GM23338 (cell line): ENCODE measurements at regions not wholly inside any gene's neighbourhood (a gene's known extent, or its start where the extent isn't known, plus 50 kb on each side); places are given as distances from the start of the nearest gene placed in this dataset.

Experiments
- ATAC-seq: fragments of 200-7000 bp; cut with Tn5 transposase; 3 replicates; pipeline ENCODE4 v1.9.1; 2020
- DNase-seq: peaks from one replicate; pipeline ENCODE4 v3.0.0-alpha.2; 2015; ENCODE audit warnings: low spot score
- H2AFZ ChIP-seq: fragments of 200-600 bp; sonication (generic); 2 replicates; pipeline ENCODE4 v1.8.0; 2016; ENCODE audit warnings: antibody characterized with exemption, mild to moderate bottlenecking, moderate library complexity
- H3F3A ChIP-seq: fragments of 200-600 bp; sonication (generic); replicated peaks from 2 replicates; pipeline ENCODE4 v1.8.0; 2017; ENCODE audit warnings: antibody characterized with exemption, mixed run types, low read depth
- H3K27ac ChIP-seq: fragments of 200-600 bp; sonication (generic); 2 replicates; pipeline ENCODE4 v1.6.1; 2016; ENCODE audit warnings: low read depth
- H3K27me3 ChIP-seq: fragments of 200-600 bp; sonication (generic); 2 replicates; pipeline ENCODE4 v1.8.0; 2016; ENCODE audit warnings: mild to moderate bottlenecking, mixed run types, moderate library complexity; ENCODE audit not compliant: insufficient read depth
- H3K36me3 ChIP-seq: fragments of 200-600 bp; sonication (generic); 2 replicates; pipeline ENCODE4 v1.8.0; 2016; ENCODE audit warnings: mild to moderate bottlenecking; ENCODE audit not compliant: insufficient read depth
- H3K4me1 ChIP-seq: fragments of 200-600 bp; sonication (generic); 2 replicates; pipeline ENCODE4 v1.8.0; 2016; ENCODE audit warnings: mild to moderate bottlenecking, moderate library complexity; ENCODE audit not compliant: insufficient read depth
- H3K4me2 ChIP-seq: fragments of 200-600 bp; sonication (generic); 2 replicates; pipeline ENCODE4 v1.7.1; 2017; ENCODE audit warnings: mixed run types
- H3K4me3 ChIP-seq: fragments of 200-600 bp; sonication (generic); 2 replicates; pipeline ENCODE4 v1.6.1; 2016; ENCODE audit warnings: mixed run types
- H3K79me2 ChIP-seq: fragments of 200-600 bp; sonication (generic); replicated peaks from 2 replicates; pipeline ENCODE4 v1.8.0; 2017; ENCODE audit warnings: mild to moderate bottlenecking; ENCODE audit not compliant: insufficient read depth
- H3K9me2 ChIP-seq: fragments of 200-600 bp; sonication (generic); 2 replicates; pipeline ENCODE4 v1.8.0; 2017; ENCODE audit not compliant: insufficient read depth
- H4K20me1 ChIP-seq: fragments of 200-600 bp; sonication (generic); replicated peaks from 2 replicates; pipeline ENCODE4 v1.8.0; 2017; ENCODE audit warnings: mild to moderate bottlenecking; ENCODE audit not compliant: insufficient read depth
- H3K27ac Mint-ChIP-seq: 2 replicates; pipeline ENCODE4 v1.8.0; 2020; ENCODE audit warnings: inconsistent platforms, mild to moderate bottlenecking, moderate library complexity, mixed read lengths
- H3K27me3 Mint-ChIP-seq: 3 replicates; pipeline ENCODE4 v1.8.0; 2022; ENCODE audit warnings: low read depth, mild to moderate bottlenecking, moderate library complexity, mixed read lengths, inconsistent platforms; ENCODE audit not compliant: insufficient read depth, poor library complexity
- H3K36me3 Mint-ChIP-seq: 3 replicates; pipeline ENCODE4 v1.8.0; 2021; ENCODE audit warnings: low read depth, mild to moderate bottlenecking, inconsistent platforms, moderate library complexity, mixed read lengths
- H3K4me1 Mint-ChIP-seq: 3 replicates; pipeline ENCODE4 v1.8.0; 2020; ENCODE audit warnings: mild to moderate bottlenecking, inconsistent platforms, mixed read lengths
- H3K4me3 Mint-ChIP-seq: 3 replicates; pipeline ENCODE4 v1.8.0; 2021; ENCODE audit warnings: moderate library complexity, mild to moderate bottlenecking, inconsistent platforms, mixed read lengths
- H3K9me3 Mint-ChIP-seq: 3 replicates; pipeline ENCODE4 v1.8.0; 2020; ENCODE audit warnings: moderate library complexity, mild to moderate bottlenecking, inconsistent platforms, mixed read lengths
- POLR2AphosphoS5 ChIP-seq: IDR thresholded peaks from 2 replicates; pipeline ENCODE4 v1.6.1; 2016; ENCODE audit warnings: antibody characterized with exemption, low read depth
- TF ChIP-seq, protein P1 (sequence below): fragments of 250-450 bp; sonication (Bioruptor Pico); IDR thresholded peaks from 2 replicates; pipeline ENCODE4 v1.5.0; 2020; ENCODE audit warnings: mild to moderate bottlenecking, moderate library complexity
- TF ChIP-seq, protein P2 (sequence below), 2 experiments: fragments of 200-600 bp in 1 of 2; sonication (generic) in 1 of 2; conservative IDR thresholded peaks; 2 replicates each; pipeline versions ENCODE4 v1.5.1 to v1.6.1; 2016 to 2017; ENCODE audit warnings: antibody characterized with exemption in 2 of 2, low read depth in 2 of 2, mild to moderate bottlenecking in 2 of 2, moderate library complexity in 1 of 2
- TF ChIP-seq, protein P3 (sequence below): IDR thresholded peaks from 2 replicates; pipeline ENCODE4 v1.6.1; 2016; ENCODE audit warnings: antibody characterized with exemption

DNA sequence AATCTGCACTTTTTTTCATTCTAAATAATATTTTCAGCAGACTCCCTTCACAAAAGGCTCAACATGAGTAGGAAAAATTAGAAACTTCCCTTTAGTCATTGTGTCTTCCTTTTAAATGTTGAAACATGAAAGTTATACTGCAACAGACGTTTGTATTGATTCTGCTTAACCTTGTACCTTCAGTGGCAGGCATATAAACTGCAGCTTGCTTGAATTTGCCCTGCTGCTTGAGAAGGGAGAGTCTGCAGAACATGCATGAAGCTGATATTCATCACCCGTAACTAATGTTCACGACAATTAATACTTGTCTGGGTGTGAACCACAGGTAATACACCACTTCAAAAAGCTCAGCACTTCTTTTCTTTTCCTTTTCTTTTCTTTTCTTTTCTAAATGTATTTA lies 294.7 kb upstream of the LRP1B start (continued):
- TF ChIP-seq, protein P1, sequence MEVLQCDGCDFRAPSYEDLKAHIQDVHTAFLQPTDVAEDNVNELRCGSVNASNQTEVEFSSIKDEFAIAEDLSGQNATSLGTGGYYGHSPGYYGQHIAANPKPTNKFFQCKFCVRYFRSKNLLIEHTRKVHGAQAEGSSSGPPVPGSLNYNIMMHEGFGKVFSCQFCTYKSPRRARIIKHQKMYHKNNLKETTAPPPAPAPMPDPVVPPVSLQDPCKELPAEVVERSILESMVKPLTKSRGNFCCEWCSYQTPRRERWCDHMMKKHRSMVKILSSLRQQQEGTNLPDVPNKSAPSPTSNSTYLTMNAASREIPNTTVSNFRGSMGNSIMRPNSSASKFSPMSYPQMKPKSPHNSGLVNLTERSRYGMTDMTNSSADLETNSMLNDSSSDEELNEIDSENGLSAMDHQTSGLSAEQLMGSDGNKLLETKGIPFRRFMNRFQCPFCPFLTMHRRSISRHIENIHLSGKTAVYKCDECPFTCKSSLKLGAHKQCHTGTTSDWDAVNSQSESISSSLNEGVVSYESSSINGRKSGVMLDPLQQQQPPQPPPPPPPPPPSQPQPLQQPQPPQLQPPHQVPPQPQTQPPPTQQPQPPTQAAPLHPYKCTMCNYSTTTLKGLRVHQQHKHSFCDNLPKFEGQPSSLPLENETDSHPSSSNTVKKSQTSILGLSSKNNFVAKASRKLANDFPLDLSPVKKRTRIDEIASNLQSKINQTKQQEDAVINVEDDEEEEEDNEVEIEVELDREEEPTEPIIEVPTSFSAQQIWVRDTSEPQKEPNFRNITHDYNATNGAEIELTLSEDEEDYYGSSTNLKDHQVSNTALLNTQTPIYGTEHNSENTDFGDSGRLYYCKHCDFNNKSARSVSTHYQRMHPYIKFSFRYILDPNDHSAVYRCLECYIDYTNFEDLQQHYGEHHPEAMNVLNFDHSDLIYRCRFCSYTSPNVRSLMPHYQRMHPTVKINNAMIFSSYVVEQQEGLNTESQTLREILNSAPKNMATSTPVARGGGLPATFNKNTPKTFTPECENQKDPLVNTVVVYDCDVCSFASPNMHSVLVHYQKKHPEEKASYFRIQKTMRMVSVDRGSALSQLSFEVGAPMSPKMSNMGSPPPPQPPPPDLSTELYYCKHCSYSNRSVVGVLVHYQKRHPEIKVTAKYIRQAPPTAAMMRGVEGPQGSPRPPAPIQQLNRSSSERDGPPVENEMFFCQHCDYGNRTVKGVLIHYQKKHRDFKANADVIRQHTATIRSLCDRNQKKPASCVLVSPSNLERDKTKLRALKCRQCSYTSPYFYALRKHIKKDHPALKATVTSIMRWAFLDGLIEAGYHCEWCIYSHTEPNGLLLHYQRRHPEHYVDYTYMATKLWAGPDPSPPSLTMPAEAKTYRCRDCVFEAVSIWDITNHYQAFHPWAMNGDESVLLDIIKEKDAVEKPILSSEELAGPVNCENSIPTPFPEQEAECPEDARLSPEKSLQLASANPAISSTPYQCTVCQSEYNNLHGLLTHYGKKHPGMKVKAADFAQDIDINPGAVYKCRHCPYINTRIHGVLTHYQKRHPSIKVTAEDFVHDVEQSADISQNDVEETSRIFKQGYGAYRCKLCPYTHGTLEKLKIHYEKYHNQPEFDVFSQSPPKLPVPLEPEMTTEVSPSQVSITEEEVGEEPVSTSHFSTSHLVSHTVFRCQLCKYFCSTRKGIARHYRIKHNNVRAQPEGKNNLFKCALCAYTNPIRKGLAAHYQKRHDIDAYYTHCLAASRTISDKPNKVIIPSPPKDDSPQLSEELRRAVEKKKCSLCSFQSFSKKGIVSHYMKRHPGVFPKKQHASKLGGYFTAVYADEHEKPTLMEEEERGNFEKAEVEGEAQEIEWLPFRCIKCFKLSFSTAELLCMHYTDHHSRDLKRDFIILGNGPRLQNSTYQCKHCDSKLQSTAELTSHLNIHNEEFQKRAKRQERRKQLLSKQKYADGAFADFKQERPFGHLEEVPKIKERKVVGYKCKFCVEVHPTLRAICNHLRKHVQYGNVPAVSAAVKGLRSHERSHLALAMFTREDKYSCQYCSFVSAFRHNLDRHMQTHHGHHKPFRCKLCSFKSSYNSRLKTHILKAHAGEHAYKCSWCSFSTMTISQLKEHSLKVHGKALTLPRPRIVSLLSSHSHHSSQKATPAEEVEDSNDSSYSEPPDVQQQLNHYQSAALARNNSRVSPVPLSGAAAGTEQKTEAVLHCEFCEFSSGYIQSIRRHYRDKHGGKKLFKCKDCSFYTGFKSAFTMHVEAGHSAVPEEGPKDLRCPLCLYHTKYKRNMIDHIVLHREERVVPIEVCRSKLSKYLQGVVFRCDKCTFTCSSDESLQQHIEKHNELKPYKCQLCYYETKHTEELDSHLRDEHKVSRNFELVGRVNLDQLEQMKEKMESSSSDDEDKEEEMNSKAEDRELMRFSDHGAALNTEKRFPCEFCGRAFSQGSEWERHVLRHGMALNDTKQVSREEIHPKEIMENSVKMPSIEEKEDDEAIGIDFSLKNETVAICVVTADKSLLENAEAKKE (CRISPR knock-in tag) = no peak
- TF ChIP-seq, protein P2, sequence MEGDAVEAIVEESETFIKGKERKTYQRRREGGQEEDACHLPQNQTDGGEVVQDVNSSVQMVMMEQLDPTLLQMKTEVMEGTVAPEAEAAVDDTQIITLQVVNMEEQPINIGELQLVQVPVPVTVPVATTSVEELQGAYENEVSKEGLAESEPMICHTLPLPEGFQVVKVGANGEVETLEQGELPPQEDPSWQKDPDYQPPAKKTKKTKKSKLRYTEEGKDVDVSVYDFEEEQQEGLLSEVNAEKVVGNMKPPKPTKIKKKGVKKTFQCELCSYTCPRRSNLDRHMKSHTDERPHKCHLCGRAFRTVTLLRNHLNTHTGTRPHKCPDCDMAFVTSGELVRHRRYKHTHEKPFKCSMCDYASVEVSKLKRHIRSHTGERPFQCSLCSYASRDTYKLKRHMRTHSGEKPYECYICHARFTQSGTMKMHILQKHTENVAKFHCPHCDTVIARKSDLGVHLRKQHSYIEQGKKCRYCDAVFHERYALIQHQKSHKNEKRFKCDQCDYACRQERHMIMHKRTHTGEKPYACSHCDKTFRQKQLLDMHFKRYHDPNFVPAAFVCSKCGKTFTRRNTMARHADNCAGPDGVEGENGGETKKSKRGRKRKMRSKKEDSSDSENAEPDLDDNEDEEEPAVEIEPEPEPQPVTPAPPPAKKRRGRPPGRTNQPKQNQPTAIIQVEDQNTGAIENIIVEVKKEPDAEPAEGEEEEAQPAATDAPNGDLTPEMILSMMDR (conservative IDR thresholded peaks at IDR 0.05; ENCODE audit: low read depth in 2 of 2) = no peak
- TF ChIP-seq, protein P3, sequence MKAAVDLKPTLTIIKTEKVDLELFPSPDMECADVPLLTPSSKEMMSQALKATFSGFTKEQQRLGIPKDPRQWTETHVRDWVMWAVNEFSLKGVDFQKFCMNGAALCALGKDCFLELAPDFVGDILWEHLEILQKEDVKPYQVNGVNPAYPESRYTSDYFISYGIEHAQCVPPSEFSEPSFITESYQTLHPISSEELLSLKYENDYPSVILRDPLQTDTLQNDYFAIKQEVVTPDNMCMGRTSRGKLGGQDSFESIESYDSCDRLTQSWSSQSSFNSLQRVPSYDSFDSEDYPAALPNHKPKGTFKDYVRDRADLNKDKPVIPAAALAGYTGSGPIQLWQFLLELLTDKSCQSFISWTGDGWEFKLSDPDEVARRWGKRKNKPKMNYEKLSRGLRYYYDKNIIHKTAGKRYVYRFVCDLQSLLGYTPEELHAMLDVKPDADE = no peak

DNA sequence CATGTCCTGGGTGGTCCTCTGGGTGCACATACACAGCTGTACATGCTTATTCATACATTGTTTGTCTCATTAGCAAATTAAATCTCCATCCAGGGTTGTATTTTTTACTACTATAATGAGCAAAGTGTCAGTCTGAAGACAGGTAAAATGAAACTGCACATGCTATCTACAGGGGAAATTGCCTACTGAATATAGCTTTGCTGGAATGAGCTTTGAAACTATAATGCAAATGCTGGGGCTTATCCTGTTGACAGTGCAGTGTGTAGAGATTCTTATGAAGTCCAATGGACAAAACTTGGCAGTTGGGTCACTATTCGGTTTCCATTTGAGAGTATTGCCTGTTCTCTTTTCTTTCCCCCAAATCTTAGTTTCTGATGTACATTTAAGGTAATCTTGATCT lies 292.8 kb upstream of the LRP1B start:
- H3F3A ChIP-seq = no peaks in the 10 kb centered on the region
- no peaks in the 10 kb centered on the region for H3K9me2 ChIP-seq
- DNase-seq = no peak
- no peaks in the 10 kb centered on the region for H3K79me2 ChIP-seq
- no peak overlapping the region for H3K27ac Mint-ChIP-seq
- H3K4me1 Mint-ChIP-seq = peaks cover 8% of the 10 kb centered on the region; the same call in 2 of the 3 replicates
- no peaks in the 10 kb centered on the region for H3K27me3 ChIP-seq
- H3K9me3 Mint-ChIP-seq = no peaks in the 10 kb centered on the region
- no peaks in the 10 kb centered on the region for H3K27me3 Mint-ChIP-seq
- no peak overlapping the region for H3K4me3 ChIP-seq
- H4K20me1 ChIP-seq = no peaks in the 10 kb centered on the region
- no peak overlapping the region for H3K4me3 Mint-ChIP-seq
- no peak for ATAC-seq
- peaks cover 13% of the 10 kb centered on the region for H3K4me1 ChIP-seq
- no peaks in the 10 kb centered on the region for H3K36me3 Mint-ChIP-seq
- no peak overlapping the region for H3K4me2 ChIP-seq
- H3K36me3 ChIP-seq = no peaks in the 10 kb centered on the region
- no peak overlapping the region for H2AFZ ChIP-seq
- no peak overlapping the region for H3K27ac ChIP-seq
- TF ChIP-seq, protein P1 (CRISPR knock-in tag) = no peak
- TF ChIP-seq POLR2AphosphoS5 = no peak
